ENCODE measurements at regions not wholly inside any gene's neighbourhood (a gene's known extent, or its start where the extent isn't known, plus 50 kb on each side); places are given as distances from the start of the nearest gene placed in this dataset.

- TF ChIP-seq CTCF (IDR thresholded peaks at IDR 0.05; ENCODE audit: low read depth, low read length, poor library complexity, severe bottlenecking) (no peak), EZH2phosphoT487 (IDR thresholded peaks at IDR 0.05; ENCODE audit: borderline replicate concordance, low read length) (no peak)
Observed at GRCh38 chr11:19562156-19562555, 150.5 kb upstream of the NAV2 start.
